ENCODE measurements at regions not wholly inside any gene's neighbourhood (a gene's known extent, or its start where the extent isn't known, plus 50 kb on each side); places are given as distances from the start of the nearest gene placed in this dataset.

GRCh38 chr4:24213961-24214360 is 324.1 kb upstream of the PPARGC1A start:
- DNase-seq, result no peak
- Histone ChIP-seq H3K36me3 (no peaks in the 10 kb centered on the region), H3K4me1 (no peaks in the 10 kb centered on the region), H3K9me3 (no peaks in the 10 kb centered on the region), H3K27me3 (no peaks in the 10 kb centered on the region), H3K4me3 (ENCODE audit: low read depth, low read length) (no peak overlapping the region)
- TF ChIP-seq CTCF (IDR thresholded peaks at IDR 0.05; ENCODE audit: low read depth, low read length), result no peak

- no peaks in the 10 kb centered on the region for H3K9me3 ChIP-seq
- TF ChIP-seq CTCF (IDR thresholded peaks at IDR 0.05; ENCODE audit: low read depth, low read length), result no peak
- no peaks in the 10 kb centered on the region for H3K27me3 ChIP-seq
- DNase-seq, result no peak
- H3K4me3 ChIP-seq (ENCODE audit: low read depth, low read length), result no peak overlapping the region
- no peaks in the 10 kb centered on the region for H3K4me1 ChIP-seq
- H3K36me3 ChIP-seq, result no peaks in the 10 kb centered on the region
Measured at GRCh38 chr4:24212642-24213041, 322.8 kb upstream of the PPARGC1A start.

- no peaks in the 10 kb centered on the region for H3K27me3 ChIP-seq
- TF ChIP-seq CTCF (IDR thresholded peaks at IDR 0.05; ENCODE audit: low read depth, low read length), result no peak
- no peaks in the 10 kb centered on the region for H3K36me3 ChIP-seq
- no peak overlapping the region for H3K4me3 ChIP-seq (ENCODE audit: low read depth, low read length)
- no peaks in the 10 kb centered on the region for H3K9me3 ChIP-seq
- no peaks in the 10 kb centered on the region for H3K4me1 ChIP-seq
- DNase-seq, result no peak
Measured at GRCh38 chr4:24211856-24212255, 322.0 kb upstream of the PPARGC1A start.

DNA sequence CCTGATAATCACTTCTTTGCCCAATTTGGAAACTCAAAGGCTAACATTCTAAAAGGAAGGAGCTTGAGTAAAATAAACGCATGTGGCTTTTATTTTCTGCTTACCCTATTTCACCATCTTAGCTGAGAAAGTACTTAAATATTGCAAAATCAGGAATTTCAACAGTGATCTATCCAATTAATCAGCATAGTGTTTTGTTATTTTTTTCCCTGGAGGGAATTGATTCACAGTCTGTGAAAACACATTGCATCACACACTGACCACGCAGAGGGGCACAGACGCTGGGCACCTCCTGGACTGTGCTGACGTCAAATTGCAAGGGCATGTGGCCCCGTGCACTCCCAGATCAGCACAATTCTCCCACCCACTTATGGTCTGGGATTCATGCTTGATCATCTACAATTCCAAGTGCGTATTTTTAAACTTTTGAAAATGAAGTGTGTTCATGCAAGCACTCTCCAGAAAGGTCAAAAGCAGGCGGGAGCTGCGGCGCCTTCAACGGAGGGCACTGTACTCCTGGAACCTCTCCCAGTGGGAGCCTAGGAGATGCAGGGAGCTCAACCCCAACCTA is 320.6 kb upstream of the PPARGC1A start:
- no peak for DNase-seq
- Histone ChIP-seq H3K9me3 (no peaks in the 10 kb centered on the region), H3K4me1 (no peaks in the 10 kb centered on the region), H3K4me3 (ENCODE audit: low read depth, low read length) (no peak overlapping the region), H3K27me3 (no peaks in the 10 kb centered on the region), H3K36me3 (no peaks in the 10 kb centered on the region)
- no peak for TF ChIP-seq CTCF (IDR thresholded peaks at IDR 0.05; ENCODE audit: low read depth, low read length)

DNA sequence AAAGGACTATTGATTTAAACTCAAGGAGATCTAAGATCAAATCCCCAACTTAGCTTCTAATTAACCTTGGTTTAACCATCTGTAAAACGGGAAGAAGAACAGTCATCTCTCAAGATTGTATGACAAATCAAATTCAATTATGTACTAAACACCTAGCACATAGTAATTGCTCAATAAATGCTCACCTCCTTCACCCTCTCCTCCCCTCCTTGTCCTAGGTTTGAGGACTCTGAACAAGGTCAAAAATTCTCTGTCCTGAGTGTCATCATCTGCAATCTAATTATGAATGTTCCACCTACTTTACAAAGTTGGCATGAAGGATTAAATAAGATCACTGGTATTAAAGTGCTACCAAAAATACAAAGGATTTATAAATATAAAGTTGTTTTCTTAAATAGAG is 320.1 kb upstream of the PPARGC1A start:
- Histone ChIP-seq H3K4me3 (ENCODE audit: low read depth, low read length) (no peak overlapping the region), H3K36me3 (no peaks in the 10 kb centered on the region), H3K4me1 (no peaks in the 10 kb centered on the region), H3K27me3 (no peaks in the 10 kb centered on the region), H3K9me3 (no peaks in the 10 kb centered on the region)
- TF ChIP-seq CTCF (IDR thresholded peaks at IDR 0.05; ENCODE audit: low read depth, low read length), result no peak
- no peak for DNase-seq

- no peak for DNase-seq
- no peak for TF ChIP-seq CTCF (IDR thresholded peaks at IDR 0.05; ENCODE audit: low read depth, low read length)
- Histone ChIP-seq H3K4me3 (ENCODE audit: low read depth, low read length) (no peak overlapping the region), H3K36me3 (no peaks in the 10 kb centered on the region), H3K9me3 (no peaks in the 10 kb centered on the region), H3K4me1 (no peaks in the 10 kb centered on the region), H3K27me3 (no peaks in the 10 kb centered on the region)
Measured at GRCh38 chr4:24209131-24209530, 319.3 kb upstream of the PPARGC1A start.

Measured in BE2C (cell line).